GM21367 (cell line): ENCODE measurements at regions not wholly inside any gene's neighbourhood (a gene's known extent, or its start where the extent isn't known, plus 50 kb on each side); places are given as distances from the start of the nearest gene placed in this dataset.

Source experiments
- ATAC-seq: cut with Tn5 transposase; IDR thresholded peaks from one replicate; pipeline ENCODE4 v1.9.1; 2021; ENCODE audit not compliant: unreplicated experiment

DNA sequence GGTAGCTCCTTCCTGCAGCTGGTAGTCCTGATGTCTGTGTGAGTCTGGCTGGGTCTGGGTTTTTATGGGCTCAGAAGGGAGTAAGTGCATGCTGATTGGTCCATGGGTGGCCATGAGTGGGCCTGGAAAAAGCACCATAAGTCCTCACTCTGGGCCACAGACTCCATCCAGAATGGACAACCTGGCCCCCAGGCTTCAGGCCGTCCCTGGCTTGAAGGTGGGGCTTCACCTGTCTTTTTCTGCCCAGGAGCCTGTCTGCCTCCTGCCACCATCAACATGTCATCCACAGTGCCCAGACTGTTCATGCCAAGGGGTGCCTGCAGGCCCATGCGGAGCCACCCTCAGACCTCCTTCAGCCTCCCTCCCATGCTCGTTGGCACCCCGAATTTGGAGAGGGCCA lies 620.0 kb downstream of the RAPGEF2 start:
- ATAC-seq, result no peak

DNA sequence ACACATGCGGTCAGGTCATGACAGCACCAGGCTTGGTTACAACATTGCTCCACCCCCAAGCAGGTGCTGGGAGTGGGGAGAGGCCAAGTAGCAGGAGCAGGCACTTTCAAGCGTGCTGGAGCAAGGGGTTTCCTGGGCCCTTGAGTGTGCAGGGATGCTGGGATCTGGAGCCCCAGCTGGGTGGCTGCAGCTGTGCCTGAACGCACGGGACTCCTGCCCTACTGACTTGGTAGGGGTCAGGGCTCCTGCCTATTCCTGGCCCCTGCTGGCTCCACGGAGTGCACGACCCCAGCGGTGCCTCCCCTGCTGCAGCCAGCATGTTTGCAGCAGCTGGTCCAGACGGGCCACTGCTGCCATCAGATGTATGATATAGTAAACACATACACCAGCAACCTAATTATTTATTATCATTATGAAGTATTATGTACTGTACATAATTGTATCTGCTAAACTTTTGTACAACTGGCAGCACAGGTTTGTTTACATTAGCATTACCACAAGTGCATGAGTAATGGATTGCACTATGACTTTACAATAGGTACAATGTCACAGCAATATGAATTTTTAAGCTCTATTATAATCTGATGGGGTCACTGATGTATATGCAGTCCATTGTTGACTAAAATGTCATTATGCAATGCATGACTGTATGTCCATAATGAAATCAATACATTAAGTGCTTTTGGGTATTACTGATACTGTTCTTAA lies 620.6 kb downstream of the RAPGEF2 start:
- ATAC-seq, result no peak

DNA sequence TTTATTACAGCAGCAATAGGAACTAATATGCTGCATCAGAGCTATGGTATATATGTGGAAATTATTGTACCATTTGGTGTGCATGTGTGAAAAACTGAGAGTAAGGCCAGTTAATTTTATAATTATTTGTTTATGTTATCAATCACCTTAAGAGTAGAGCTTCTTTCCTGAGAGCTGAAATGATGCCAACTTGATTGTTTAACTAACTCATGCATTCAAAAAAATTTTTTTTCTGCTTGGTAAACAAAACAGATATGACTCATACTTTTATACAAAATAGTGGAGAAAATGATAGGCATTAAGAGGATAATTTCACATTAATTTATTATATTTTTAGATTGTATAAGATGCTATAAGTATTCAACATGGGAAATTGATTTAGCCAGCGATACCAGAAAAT lies 622.7 kb downstream of the RAPGEF2 start:
- ATAC-seq, result no peak

DNA sequence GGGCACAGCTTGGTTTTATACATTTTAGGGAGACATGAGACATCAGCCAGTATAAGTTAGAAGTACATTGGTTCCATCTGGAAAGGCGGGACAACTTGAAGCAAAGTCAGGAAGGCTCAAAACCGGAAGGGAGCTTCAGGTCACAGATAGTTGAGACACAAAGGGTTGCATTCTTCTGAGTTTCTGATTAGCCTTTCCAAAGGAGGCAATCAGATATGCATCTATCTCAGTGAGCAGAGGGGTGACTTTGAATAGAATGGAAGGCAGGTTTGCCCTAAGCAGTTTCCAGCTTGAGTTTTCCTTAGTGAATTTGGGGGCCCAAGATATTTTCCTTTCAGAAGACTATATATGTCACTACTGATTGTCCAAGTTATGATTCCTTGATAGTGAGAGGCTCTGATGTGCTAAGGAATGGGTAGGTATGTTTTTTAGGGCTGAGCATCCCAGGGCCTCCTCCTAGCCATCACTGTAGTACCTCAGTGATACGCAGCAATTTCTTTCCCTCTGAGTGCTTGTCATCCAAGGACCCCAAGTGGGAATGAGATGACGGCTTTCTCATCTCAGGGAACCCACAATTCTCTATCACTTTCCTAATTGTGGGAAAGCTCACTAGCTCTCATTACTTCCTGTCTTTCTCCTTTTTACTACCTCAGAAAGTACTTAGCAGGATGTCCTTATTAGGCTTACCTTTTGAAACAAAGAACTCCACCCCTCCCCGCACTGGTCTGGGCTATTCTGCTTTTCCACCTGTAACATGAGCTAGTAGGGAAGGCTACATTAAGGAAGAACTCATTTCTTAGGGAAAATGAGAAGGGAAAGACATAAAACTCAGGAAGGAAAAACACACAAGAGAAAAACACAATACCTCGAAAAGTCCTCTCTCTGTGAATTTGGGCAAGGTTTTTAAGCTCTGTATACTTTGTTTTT lies 632.7 kb downstream of the RAPGEF2 start:
- no peak for ATAC-seq

GRCh38 chr4:159736411-159736810 lies 633.5 kb downstream of the RAPGEF2 start:
- no peak for ATAC-seq

DNA sequence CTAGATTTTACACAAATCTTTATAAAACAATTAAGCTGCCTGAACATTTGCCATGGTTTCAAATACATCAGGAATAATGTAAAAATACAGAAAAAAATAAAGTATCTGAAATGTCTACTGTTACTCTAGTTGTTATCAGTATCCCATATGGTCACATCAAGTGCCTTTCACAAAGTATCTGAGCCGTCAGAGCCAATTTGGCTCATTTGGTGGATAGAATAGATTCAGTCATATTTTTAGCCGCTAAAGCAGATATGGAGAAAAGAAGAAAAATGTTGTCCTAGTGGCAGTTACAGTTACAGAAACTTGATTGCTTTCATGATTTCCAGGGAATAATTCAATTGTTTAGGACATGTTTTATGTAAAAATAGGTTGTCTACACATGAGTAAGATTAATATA lies 641.1 kb downstream of the RAPGEF2 start:
- ATAC-seq, result no peak

GRCh38 chr4:159747983-159748382 lies 645.1 kb downstream of the RAPGEF2 start:
- no peak for ATAC-seq

GRCh38 chr4:159748834-159749444 lies 646.1 kb downstream of the RAPGEF2 start:
- ATAC-seq, result no peak

DNA sequence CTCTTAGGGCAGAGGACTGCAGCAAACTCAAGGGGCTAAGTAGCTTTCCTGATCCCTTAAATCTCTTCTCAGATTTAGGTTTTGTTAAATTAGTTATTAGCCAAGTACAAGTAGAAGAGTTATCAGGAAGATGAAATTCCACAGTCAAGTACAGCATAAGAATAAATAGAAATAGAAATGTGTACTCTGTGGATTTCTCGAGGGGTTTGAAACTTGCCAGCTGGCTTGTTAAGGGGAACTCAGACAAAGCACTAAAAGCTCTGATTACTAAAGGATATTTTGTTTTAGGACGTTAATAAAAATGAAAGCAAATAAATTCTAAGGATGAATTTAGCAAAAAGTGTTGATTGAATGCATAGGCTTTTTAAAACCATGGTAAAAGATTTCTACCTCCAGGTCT lies 654.6 kb downstream of the RAPGEF2 start:
- ATAC-seq, result no peak

DNA sequence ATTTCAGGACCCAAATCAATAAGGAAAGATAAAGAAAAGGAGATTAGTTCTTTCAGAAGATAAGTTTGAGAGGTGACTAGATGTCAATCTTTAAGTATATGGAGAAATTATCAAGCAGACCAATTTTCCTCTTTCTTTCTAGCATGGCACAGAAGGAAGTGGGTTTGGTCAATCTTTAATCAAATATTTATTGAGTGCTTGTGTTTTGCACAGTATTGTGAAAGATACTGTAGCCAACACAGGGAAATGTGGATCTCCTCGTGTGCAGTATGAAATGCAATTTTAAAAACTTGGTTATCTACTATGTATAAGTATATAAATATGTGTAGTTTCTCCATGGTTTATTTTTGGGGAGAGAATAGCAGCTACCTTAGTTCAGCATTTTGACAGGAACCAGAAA lies 655.2 kb downstream of the RAPGEF2 start:
- no peak for ATAC-seq

- ATAC-seq, result no peak
These were observed 659.8 kb downstream of the RAPGEF2 start for GRCh38 chr4:159762672-159763071.

DNA sequence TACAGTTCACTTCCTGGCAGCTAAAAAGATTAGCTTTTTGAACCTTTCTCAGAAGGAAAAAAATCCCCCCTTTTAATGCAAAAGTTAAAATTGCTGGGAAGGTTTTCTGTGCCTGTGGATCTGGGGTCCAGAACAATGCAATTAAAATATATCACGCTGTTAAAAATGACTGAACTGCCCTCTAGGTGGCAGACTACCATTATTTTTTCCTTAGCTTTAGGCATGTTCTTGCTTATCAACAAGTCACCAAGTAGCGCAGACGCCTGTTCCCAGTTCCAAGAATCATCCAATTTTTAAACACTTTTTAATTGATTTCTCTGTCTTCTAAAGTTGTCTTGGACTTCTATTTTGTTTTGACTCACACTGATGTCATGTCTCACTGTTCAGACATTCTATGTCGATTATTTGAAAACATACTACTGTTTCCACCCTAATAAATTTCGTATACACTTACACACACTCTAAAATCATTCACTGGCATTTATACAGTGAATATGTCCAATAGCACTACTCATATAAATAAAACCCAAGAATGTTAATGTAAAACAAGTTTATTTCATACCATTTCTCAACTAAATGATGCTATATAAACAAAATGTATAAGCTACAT lies 661.6 kb downstream of the RAPGEF2 start:
- ATAC-seq, result peak; percentile 81

DNA sequence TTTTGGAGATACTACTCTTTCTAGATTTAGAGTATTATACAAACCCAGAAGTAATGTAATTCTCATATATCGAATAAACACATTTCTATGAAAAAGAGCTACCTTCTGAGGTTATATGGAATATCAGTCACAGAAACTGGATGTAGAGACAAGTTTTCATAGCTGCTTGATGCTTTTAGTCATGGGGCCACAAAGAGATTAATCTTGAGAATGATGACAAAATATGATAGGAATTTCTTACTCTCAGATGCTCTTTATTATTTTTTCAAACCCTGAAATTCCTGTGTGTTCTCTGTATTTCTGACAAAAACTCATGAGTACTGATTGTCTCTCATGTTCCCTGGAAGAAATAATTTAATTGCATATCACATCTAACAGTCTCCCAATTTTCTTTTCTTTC lies 662.5 kb downstream of the RAPGEF2 start:
- no peak for ATAC-seq

- no peak for ATAC-seq
These were observed 663.4 kb downstream of the RAPGEF2 start for GRCh38 chr4:159766241-159766640.

DNA sequence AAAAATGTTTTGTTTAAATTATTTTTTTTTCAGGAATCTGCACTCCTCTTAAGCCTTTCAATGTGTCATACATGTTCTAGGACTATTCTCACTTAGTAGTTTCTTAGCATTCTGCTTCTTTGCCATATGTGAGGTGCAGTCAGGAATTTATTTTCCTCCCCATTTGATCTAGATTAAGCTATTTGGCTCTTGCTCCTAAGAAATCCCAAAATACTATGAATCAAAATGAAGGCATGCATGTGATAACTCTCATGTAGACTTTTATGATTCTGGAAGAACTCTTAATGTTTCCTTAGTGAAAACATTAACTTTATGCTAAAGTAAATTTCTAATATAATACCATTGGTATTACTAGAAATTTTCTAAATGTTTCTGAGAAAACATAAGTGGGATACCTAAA lies 664.5 kb downstream of the RAPGEF2 start:
- no peak for ATAC-seq

- no peak for ATAC-seq
These were observed 665.1 kb downstream of the RAPGEF2 start for GRCh38 chr4:159768016-159768415.

GRCh38 chr4:159770401-159770800 lies 667.5 kb downstream of the RAPGEF2 start:
- no peak for ATAC-seq

- ATAC-seq, result no peak
These were observed 668.1 kb downstream of the RAPGEF2 start for GRCh38 chr4:159770969-159771368.

DNA sequence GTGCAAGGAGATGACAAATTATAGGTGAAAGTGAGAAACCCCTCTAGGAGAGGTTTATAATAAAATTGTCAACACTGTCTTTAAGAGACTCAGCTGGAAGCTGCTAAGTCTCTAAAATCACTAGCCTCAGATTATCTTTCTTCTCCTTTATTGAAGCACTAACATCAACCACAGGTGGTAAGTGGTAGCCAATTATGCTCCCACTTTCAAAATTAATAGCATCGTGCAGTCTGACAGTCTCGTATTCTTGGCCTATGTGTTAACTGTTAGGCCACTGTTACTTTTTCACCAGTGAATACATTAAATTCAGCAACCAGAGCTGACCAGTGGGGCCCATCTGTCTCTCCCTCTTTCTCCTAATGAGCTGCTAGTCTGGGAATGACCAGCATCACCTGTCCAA lies 674.1 kb downstream of the RAPGEF2 start:
- no peak for ATAC-seq

DNA sequence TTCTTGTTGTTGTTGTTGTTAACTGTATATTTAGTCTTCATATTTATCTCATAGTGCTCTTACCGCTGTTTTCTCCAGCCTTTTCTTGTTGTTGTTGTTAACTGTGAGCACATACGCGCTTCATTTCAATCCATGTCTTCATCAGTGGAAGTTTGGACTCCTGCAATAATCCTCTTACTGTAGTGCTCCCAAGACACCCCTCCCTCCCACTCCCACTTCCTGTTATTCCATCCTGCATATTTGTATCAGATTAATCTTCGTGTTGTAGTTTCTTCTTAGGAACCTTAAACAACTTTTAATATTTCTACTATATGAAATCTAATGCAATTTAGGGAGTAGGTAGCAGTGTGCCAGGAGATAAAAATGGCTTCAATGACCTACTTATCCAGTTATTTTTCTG lies 674.8 kb downstream of the RAPGEF2 start:
- no peak for ATAC-seq

DNA sequence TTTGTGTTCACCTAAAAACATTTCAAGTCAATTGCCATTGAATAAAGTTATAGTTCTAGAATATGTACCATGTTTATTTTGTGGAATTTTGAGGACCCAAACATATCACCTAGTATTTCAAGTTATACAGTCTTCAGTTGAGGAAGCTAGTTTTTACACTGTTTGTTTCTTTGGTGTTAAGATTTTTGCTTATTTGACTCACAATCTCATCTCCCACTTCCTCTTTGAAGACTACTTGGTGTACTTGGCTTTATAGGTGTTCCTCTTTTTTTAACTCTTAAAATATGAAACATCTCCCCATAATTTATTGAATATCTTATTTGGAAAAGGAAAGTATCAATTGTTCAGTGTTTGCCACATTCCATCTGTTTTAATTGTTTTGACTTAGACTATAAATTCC lies 675.4 kb downstream of the RAPGEF2 start:
- ATAC-seq, result no peak
